HCT116 (cell line): ENCODE measurements at regions not wholly inside any gene's neighbourhood (a gene's known extent, or its start where the extent isn't known, plus 50 kb on each side); places are given as distances from the start of the nearest gene placed in this dataset.

ENCODE experiments used
- ATAC-seq: fragments of 200-7000 bp; cut with Tn5 transposase; 2 replicates; pipeline ENCODE4 v1.9.1; 2020; ENCODE audit warnings: mild to moderate bottlenecking, moderate library complexity
- BruUV-seq: library from RNA; stranded (reverse); fragments of 400-500 nt; replicated peaks from 2 replicates; lab custom pipeline; 2021; lab: Mats Ljungman, UMichigan
- CTCF ChIA-PET: fragments of 300-600 bp; sonication (Branson Sonifier 250); formaldehyde crosslinking; loops from one replicate; lab custom pipeline; 2021; ENCODE audit warnings: antibody characterized with exemption; lab: Charles Lee
- POLR2A ChIA-PET: fragments of 300-600, 350-600 bp; sonication (Branson Sonifier 250); formaldehyde crosslinking; loops from one replicate; lab custom pipeline; 2021; ENCODE audit warnings: antibody characterized with exemption; lab: Charles Lee
- RAD21 ChIA-PET, 2 experiments: fragments of 300-600 bp; sonication (Branson Sonifier 250); formaldehyde crosslinking; loops; one replicate each; lab custom pipeline; 2023; ENCODE audit warnings: low total read pairs in 2 of 2; ENCODE audit not compliant: uncharacterized antibody in 2 of 2, unreplicated experiment in 2 of 2, low non-redundant PET in 1 of 2; lab: Charles Lee
- DNase-seq: peaks from one replicate; pipeline ENCODE4 v3.0.0-alpha.2; 2010; ENCODE audit warnings: low read depth, low spot score
- H2AFZ ChIP-seq: fragments of 200-600 bp; shearing (Covaris generic), sonication (generic); 2 replicates; pipeline ENCODE4 v1.6.1; 2017; ENCODE audit warnings: low read depth, mixed run types, mixed read lengths, antibody characterized with exemption, low read length; ENCODE audit not compliant: poor library complexity, severe bottlenecking
- H3K27ac ChIP-seq: 2 replicates; pipeline ENCODE4 v1.5.1; 2012; ENCODE audit warnings: low read depth, low read length
- H3K27me3 ChIP-seq: fragments of 200-600 bp; sonication (generic); 2 replicates; pipeline ENCODE4 v1.6.1; 2016; ENCODE audit warnings: mixed run types, low read length, mixed read lengths; ENCODE audit not compliant: insufficient read depth
- H3K36me3 ChIP-seq, 2 experiments: fragments of 200-500 bp in 1 of 2; fragments of 200-600 bp in 1 of 2; sonication (Bioruptor generic) in 1 of 2; sonication (generic) in 1 of 2; 2 replicates each; pipeline versions ENCODE4 v1.5.1 to v1.6.1; 2014 to 2016; ENCODE audit warnings: low read length in 2 of 2, inconsistent platforms in 1 of 2, mixed read lengths in 1 of 2, mixed run types in 1 of 2; ENCODE audit not compliant: insufficient read depth in 2 of 2, control insufficient read depth in 1 of 2
- H3K4me1 ChIP-seq, 2 experiments: fragments of 200-600 bp in 1 of 2; sonication (generic) in 1 of 2; 2 replicates each; pipeline versions ENCODE4 v1.5.1 to v1.6.1; 2012 to 2017; ENCODE audit warnings: low read length in 2 of 2, inconsistent platforms in 1 of 2, mild to moderate bottlenecking in 1 of 2, mixed read lengths in 1 of 2, mixed run types in 1 of 2, moderate library complexity in 1 of 2; ENCODE audit not compliant: insufficient read depth in 2 of 2, control insufficient read depth in 1 of 2
- H3K4me2 ChIP-seq: fragments of 200-600 bp; sonication (generic); 2 replicates; pipeline ENCODE4 v1.6.1; 2017; ENCODE audit warnings: mixed run types, low read length, mixed read lengths
- H3K4me3 ChIP-seq, 2 experiments: fragments of 200-600 bp in 1 of 2; sonication (generic) in 1 of 2; replicated peaks in 1 of 2; 2 replicates each; pipeline ENCODE4 v1.5.1; 2011 to 2016; ENCODE audit warnings: low read length in 2 of 2, control low read depth in 1 of 2, low read depth in 1 of 2, mild to moderate bottlenecking in 1 of 2, mixed read lengths in 1 of 2, mixed run types in 1 of 2
- H3K79me2 ChIP-seq: fragments of 200-600 bp; sonication (generic); 2 replicates; pipeline ENCODE4 v1.6.1; 2017; ENCODE audit warnings: mild to moderate bottlenecking, mixed run types, low read length, moderate library complexity, mixed read lengths; ENCODE audit not compliant: insufficient read depth
- H3K9ac ChIP-seq: fragments of 200-600 bp; sonication (generic); 2 replicates; pipeline ENCODE4 v1.6.1; 2016; ENCODE audit warnings: low read length, mixed read lengths
- H3K9me2 ChIP-seq: fragments of 200-600 bp; sonication (generic), shearing (Covaris generic); 2 replicates; pipeline ENCODE4 v1.6.1; 2017; ENCODE audit warnings: mixed run types, mild to moderate bottlenecking, moderate library complexity; ENCODE audit not compliant: insufficient read depth
- H3K9me3 ChIP-seq, 2 experiments: fragments of 200-500 bp in 1 of 2; fragments of 200-600 bp in 1 of 2; sonication (Bioruptor generic) in 1 of 2; sonication (generic) in 1 of 2; 2 replicates each; pipeline ENCODE4 v1.6.1; 2014 to 2017; ENCODE audit warnings: low read length in 2 of 2, mixed read lengths in 2 of 2, inconsistent platforms in 1 of 2, low read depth in 1 of 2, mild to moderate bottlenecking in 1 of 2, mixed run types in 1 of 2, moderate library complexity in 1 of 2; ENCODE audit not compliant: control insufficient read depth in 1 of 2, insufficient read depth in 1 of 2
- H4K20me1 ChIP-seq: fragments of 200-600 bp; sonication (generic), shearing (Covaris generic); 2 replicates; pipeline ENCODE4 v1.6.1; 2017; ENCODE audit warnings: mixed run types, mild to moderate bottlenecking, moderate library complexity; ENCODE audit not compliant: insufficient read depth
- ATF3 ChIP-seq: IDR thresholded peaks from 2 replicates; pipeline ENCODE4 v1.6.1; 2012
- CBX3 ChIP-seq: IDR thresholded peaks from 2 replicates; pipeline ENCODE4 v1.6.1; 2012; ENCODE audit warnings: low read depth
- CEBPB ChIP-seq: IDR thresholded peaks from 2 replicates; pipeline ENCODE4 v1.6.1; 2012; ENCODE audit warnings: low read depth
- EGR1 ChIP-seq: IDR thresholded peaks from 2 replicates; pipeline ENCODE4 v1.6.1; 2012; ENCODE audit warnings: low read depth
- ELF1 ChIP-seq: IDR thresholded peaks from 2 replicates; pipeline ENCODE4 v1.6.1; 2012; ENCODE audit warnings: low read depth, borderline replicate concordance
- EZH2 ChIP-seq: fragments of 200-600 bp; sonication (generic); IDR thresholded peaks from 2 replicates; pipeline ENCODE4 v1.6.1; 2017; ENCODE audit warnings: antibody characterized with exemption, mixed run types
- EZH2phosphoT487 ChIP-seq: fragments of 200-600 bp; IDR thresholded peaks from 2 replicates; pipeline ENCODE4 v1.6.1; 2018; ENCODE audit warnings: antibody characterized with exemption, borderline replicate concordance
- JUND ChIP-seq: IDR thresholded peaks from 2 replicates; pipeline ENCODE4 v1.6.1; 2012
- POLR2A ChIP-seq: IDR thresholded peaks from 2 replicates; pipeline ENCODE4 v1.7.0; 2011; ENCODE audit warnings: borderline replicate concordance; ENCODE audit not compliant: insufficient read depth, insufficient read length; ENCODE audit errors: extremely low read depth
- POLR2AphosphoS5 ChIP-seq: IDR thresholded peaks from 2 replicates; pipeline ENCODE4 v1.6.1; 2011; ENCODE audit warnings: mild to moderate bottlenecking, low read depth, low read length, moderate library complexity
- RAD21 ChIP-seq: IDR thresholded peaks from 2 replicates; pipeline ENCODE4 v1.6.1; 2012; ENCODE audit warnings: low read depth, mild to moderate bottlenecking
- REST ChIP-seq: IDR thresholded peaks from 2 replicates; pipeline ENCODE4 v1.6.1; 2012; ENCODE audit warnings: low read depth
- SP1 ChIP-seq: IDR thresholded peaks from 2 replicates; pipeline ENCODE4 v1.6.1; 2012; ENCODE audit warnings: low read depth
- SRF ChIP-seq: IDR thresholded peaks from 2 replicates; pipeline ENCODE4 v1.6.1; 2012; ENCODE audit warnings: low read depth
- TCF7L2 ChIP-seq: IDR thresholded peaks from 2 replicates; pipeline ENCODE4 v1.7.0; 2011; ENCODE audit warnings: borderline replicate concordance, inconsistent platforms; ENCODE audit not compliant: insufficient read depth, insufficient read length; ENCODE audit errors: extremely low read depth
- ZBTB33 ChIP-seq: IDR thresholded peaks from 2 replicates; pipeline ENCODE4 v1.6.1; 2011; ENCODE audit warnings: mild to moderate bottlenecking, low read length, moderate library complexity; ENCODE audit not compliant: insufficient replicate concordance; ENCODE audit errors: extremely low read depth
- ZFX ChIP-seq: fragments of 450-650 bp; IDR thresholded peaks from 2 replicates; pipeline ENCODE4 v1.6.1; 2017
- intact Hi-C: fragments of 100-400 bp; cut with micrococcal nuclease; formaldehyde crosslinking; loops from 2 replicates; pipeline ENCODE4 v1.10.0; 2022

GRCh38 chr6:153568628-153569027, 437.5 kb upstream of the RGS17 start:
- Histone ChIP-seq H4K20me1 (no peaks in the 10 kb centered on the region), H3K4me1 (no peaks in the 10 kb centered on the region), H3K79me2 (no peaks in the 10 kb centered on the region), H2AFZ (no peak overlapping the region), H3K4me3 (no peak overlapping the region), H3K9me2 (no peaks in the 10 kb centered on the region), H3K9me3 (no peaks in the 10 kb centered on the region), H3K27ac (no peak overlapping the region), H3K27me3 (peaks cover 12% of the 10 kb centered on the region; the same call in 1 of the 2 replicates), H3K9ac (no peak overlapping the region), H3K4me2 (no peak overlapping the region), H3K36me3 (no peaks in the 10 kb centered on the region)
- BruUV-seq: no TSS peak
- TF ChIP-seq RAD21 (no peak), SP1 (no peak), POLR2AphosphoS5 (no peak), ELF1 (no peak), EZH2 (no peak), REST (no peak)
- ChIA-PET CTCF (interaction anchor here (0.6 kb wide), 1 partner anchor 57 kb away, joined by 4 read pairs; no protein-coding TSS in a partner anchor), RAD21 (no interaction called here), POLR2A (no interaction called here)
- ATAC-seq (no peak), DNase-seq (no peak)
- intact Hi-C loops: no loop called here

- ChIA-PET RAD21 (no interaction called here), POLR2A (no interaction called here), CTCF (no interaction called here)
- H3K36me3 ChIP-seq: no peaks in the 10 kb centered on the region; a peak in 1 of 4 replicates
- no peak for DNase-seq
- no peaks in the 10 kb centered on the region for H3K9me2 ChIP-seq
- H3K4me1 ChIP-seq: no peaks in the 10 kb centered on the region
- ATAC-seq: no peak
- no peaks in the 10 kb centered on the region for H3K79me2 ChIP-seq
- no peaks in the 10 kb centered on the region for H3K9me3 ChIP-seq
- no TSS peak for BruUV-seq
- no peak overlapping the region for H3K9ac ChIP-seq
- no peaks in the 10 kb centered on the region for H4K20me1 ChIP-seq
- intact Hi-C loops: no loop called here
- H3K4me3 ChIP-seq: no peak overlapping the region
- H2AFZ ChIP-seq: no peak overlapping the region
- H3K4me2 ChIP-seq: no peak overlapping the region
- H3K27ac ChIP-seq: no peak overlapping the region
- H3K27me3 ChIP-seq: no peaks in the 10 kb centered on the region
- TF ChIP-seq CEBPB (no peak), EZH2 (no peak), SRF (no peak), EZH2phosphoT487 (no peak), JUND (no peak), ATF3 (no peak), ZBTB33 (no peak), TCF7L2 (no peak), EGR1 (no peak), ELF1 (no peak), POLR2A (no peak), RAD21 (no peak), ZFX (no peak), CBX3 (no peak)
Observed at GRCh38 chr6:153564803-153565202, 433.7 kb upstream of the RGS17 start.
